HG02610 (cell line): ENCODE measurements at regions not wholly inside any gene's neighbourhood (a gene's known extent, or its start where the extent isn't known, plus 50 kb on each side); places are given as distances from the start of the nearest gene placed in this dataset.

Experiments
- ATAC-seq: cut with Tn5 transposase; IDR thresholded peaks from one replicate; pipeline ENCODE4 v1.9.1; 2021; ENCODE audit warnings: mild to moderate bottlenecking, moderate library complexity; ENCODE audit not compliant: unreplicated experiment

GRCh38 chr2:3101016-3101942, 276.3 kb downstream of the EIPR1 start:
- ATAC-seq, result no peak

GRCh38 chr2:3100386-3100785, 277.2 kb downstream of the EIPR1 start:
- ATAC-seq, result no peak

GRCh38 chr2:3099860-3100234, 277.8 kb downstream of the EIPR1 start:
- no peak for ATAC-seq

GRCh38 chr2:3099145-3099859, 278.3 kb downstream of the EIPR1 start:
- no peak for ATAC-seq

GRCh38 chr2:3098231-3098630, 279.4 kb downstream of the EIPR1 start:
- no peak for ATAC-seq

GRCh38 chr2:3097804-3098203, 279.8 kb downstream of the EIPR1 start:
- ATAC-seq, result no peak

- no peak for ATAC-seq
Observed at GRCh38 chr2:3094999-3095958, 282.3 kb downstream of the EIPR1 start.

GRCh38 chr2:3094318-3094717, 283.3 kb downstream of the EIPR1 start:
- no peak for ATAC-seq

- no peak for ATAC-seq
Observed at GRCh38 chr2:3091696-3092095, 285.9 kb downstream of the EIPR1 start.

- ATAC-seq, result no peak
Observed at GRCh38 chr2:3082705-3083104, 294.9 kb downstream of the EIPR1 start.

GRCh38 chr2:3079959-3080948, 297.4 kb downstream of the EIPR1 start:
- ATAC-seq, result no peak

- ATAC-seq, result no peak
Observed at GRCh38 chr2:3079466-3079865, 298.2 kb downstream of the EIPR1 start.

GRCh38 chr2:3078684-3079083, 298.9 kb downstream of the EIPR1 start:
- ATAC-seq, result no peak

GRCh38 chr2:3076848-3077642, 300.6 kb downstream of the EIPR1 start:
- no peak for ATAC-seq

- no peak for ATAC-seq
Observed at GRCh38 chr2:3075991-3076340, 301.7 kb downstream of the EIPR1 start.

- ATAC-seq, result no peak
Observed at GRCh38 chr2:3075316-3075990, 302.2 kb downstream of the EIPR1 start.

GRCh38 chr2:3073704-3074103, 303.9 kb downstream of the EIPR1 start:
- no peak for ATAC-seq

- no peak for ATAC-seq
Observed at GRCh38 chr2:3073041-3073595, 304.5 kb downstream of the EIPR1 start.
